SW 1271 (cell line): ENCODE measurements at regions not wholly inside any gene's neighbourhood (a gene's known extent, or its start where the extent isn't known, plus 50 kb on each side); places are given as distances from the start of the nearest gene placed in this dataset.
"Not testable (repeated sequence)": the region's sequence is repeated elsewhere in the genome, so short reads cannot be mapped to it uniquely, and the experiment has no call there.

Source experiments
- DNase-seq, 2 experiments: peaks; one replicate each; lab custom pipeline; 2025; lab: John Stamatoyannopoulos, UW

DNA sequence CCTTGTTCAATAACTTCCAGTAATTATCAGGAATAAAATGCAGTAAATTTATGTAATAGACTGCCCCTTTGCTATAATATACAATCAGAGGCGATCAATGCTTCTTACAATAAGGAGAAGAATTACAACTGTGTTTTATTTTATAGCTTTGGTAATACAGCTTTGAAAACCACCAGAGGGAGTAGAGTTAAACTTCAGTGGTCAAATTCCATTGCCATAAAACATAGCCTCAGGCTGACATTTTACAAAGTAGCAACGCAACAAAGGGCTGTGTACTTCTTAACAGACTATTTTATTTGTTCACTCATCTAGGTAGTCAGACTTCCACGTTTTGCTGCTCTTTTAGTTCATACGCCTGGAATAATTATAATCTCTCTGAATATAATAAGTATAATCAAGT is 58.5 kb downstream of the TEX13C start:
- no peak for DNase-seq

DNA sequence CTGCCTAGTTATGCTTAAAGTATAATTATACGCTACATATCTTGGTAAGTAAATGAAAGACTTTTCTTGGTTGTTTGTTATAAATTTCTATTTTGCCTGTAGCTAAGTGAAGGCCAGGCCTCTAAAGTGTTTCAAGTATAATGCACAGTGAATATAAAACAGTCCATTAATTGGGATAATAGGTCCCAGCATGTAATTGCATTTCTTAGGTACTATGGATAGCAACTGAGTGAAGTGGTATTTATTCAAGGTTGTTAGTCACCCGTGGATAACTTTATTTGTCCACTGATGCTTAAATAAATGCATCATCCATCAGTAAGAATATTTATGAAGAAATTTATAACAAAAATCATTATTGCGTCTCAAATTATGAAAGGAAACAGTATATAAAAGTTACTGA is 59.1 kb downstream of the TEX13C start:
- no peak for DNase-seq

DNA sequence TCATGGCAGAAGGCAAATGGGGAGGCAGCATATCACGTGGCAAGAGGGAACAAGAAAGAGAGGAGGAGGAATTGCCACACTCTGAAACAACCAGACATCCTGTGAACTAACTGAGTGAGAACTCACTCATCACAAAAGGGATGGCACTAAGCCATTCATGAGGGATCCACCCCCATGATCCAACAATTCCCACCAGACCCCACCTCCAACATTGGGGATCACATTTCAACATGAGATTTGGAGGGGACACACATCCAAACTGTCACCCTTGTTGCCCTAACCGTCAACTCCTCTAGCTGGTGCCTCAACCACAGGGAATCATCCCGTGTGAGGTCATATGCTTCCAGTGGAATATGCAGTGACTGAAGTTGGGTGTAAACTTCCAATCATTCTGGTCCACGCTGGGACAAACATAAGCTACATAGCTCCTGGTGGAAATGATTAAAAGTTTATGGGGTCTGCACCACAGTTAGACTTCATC is 62.5 kb downstream of the TEX13C start:
- DNase-seq, result no peak

DNA sequence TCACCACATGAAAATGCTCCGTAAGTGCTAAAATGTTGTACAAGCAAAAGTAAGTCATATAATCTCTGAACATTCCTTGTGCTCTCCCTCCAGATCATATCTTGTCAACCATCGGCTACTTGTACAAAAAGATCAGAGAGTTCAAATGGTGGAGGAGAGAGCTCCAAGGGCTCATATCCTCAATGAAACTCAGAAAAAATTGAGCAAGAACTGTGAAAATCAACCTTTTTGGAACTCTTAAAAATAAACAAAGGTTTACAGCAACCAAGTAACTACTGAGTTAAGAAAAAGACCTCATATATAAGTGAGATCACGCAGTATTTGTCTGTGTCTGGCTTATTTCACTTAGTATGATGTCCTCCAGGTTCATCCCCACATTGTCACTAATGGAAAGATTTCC is 63.2 kb downstream of the TEX13C start:
- DNase-seq, result no peak

DNA sequence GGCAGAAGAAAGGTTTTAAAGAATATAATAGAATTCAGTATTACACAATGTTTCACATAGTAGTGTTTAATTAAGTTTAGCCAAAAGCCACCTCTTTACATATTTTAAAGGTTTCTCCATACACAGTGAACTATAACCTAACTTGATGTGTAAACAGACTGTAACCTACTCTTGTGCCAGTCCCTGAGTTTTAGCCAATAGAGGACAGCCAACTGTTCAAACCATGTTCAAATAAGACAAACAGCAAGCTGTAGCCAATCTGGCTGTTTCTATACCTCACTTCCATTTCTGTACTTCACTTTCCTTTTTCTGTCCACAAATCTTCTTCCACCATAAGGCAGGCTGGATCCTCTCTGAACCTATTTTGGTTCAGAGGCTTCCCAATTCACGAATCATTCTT is 65.2 kb downstream of the TEX13C start:
- DNase-seq, result no peak

DNA sequence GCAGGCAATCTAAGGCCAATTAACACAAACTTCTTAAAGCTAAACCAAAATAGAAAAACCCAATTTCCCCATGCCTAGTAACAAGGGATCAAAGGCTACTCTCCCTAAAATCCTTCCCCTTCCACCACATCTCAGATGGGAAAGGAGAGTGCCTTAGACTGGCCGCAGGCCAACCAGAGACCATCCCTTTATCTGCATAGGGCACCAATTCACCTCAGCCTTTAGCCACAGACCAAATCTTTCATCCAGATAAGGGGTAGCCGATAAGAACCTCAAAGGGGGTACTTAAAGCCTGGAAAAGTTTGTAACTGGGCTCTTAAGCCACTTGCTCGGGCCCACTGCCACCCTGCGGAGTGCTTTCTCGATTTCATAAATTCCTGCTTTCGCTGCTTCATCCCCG is 68.3 kb downstream of the TEX13C start:
- DNase-seq, result no peak

DNA sequence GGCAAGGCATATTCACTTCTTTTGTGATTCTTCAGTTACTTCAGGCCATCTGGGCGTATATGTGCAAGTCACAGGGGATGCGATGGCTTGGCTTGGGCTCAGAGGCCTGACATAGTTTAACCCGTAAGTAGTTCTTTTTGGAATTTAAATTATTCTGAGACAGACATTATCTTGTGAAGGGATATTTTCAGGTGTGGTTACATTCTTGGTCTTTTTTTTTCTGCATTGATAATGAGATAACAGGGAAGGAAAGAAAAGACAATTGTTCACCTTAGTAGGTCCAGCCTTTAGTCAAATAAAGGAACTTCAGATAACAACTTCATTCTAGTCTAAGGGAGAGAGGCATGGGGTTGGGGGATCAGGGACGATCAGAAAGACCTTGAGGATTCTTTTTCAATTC is 74.8 kb downstream of the TEX13C start:
- DNase-seq, result no peak

DNA sequence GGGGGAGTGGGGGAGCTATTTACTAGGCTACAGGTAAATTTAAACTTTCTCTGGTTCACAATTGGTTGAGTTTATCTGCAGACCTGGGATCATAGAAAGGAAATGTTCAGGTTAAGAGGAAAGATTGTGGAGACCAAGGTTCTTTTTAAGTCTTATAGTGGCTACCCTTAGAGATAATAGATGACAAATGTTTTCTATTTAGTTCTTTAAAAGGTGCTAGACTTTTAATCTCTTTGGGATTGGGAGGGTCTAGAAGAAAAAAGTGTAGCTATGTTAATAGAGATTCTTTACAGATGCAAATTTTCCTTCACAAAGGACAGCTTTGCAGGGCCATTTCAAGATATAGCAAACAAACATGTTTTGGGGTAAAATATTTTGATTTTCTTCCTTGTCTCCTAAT is 76.0 kb downstream of the TEX13C start:
- no peak for DNase-seq

DNA sequence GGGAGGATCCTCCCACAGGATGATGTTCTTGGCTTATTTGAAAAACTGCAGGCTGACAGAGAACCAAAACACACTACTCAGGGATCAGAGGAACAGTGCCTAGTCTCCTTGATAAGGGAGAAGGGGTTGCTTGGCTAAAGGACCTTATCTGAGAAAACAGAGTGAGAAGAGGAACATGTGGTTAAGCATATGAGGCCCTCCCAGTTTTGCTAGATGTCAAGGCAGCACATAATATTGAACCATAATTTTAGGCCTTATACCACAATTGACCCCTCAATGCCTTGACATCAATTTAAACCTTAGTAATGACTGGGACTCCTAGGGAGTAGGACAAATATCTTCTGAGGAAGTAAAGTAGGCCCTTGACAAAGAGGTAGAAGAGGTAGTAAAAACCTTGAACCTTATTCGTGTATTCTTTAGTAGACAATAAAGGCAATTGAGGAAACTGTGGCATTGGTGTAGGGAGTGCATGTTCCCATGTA is 79.3 kb downstream of the TEX13C start:
- no peak for DNase-seq

DNA sequence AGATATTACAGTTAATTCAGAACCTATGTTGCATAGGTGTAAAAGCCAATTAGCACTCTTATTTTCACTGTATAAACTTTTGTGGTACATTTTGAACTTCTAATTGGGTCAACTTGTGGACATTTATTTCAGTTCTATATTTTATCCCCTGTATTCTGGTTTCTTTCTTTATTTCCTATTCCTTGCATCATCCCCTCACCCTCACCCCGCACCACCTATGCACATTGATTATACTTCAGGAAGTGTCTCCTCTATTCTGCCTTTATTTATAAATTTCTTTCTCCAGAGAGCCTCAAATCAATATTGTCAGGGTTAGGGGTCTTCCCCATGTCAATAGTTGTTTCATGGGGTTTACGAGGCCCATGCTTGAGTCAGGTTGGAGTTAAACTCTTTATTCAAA is 83.1 kb downstream of the TEX13C start:
- no peak for DNase-seq

DNA sequence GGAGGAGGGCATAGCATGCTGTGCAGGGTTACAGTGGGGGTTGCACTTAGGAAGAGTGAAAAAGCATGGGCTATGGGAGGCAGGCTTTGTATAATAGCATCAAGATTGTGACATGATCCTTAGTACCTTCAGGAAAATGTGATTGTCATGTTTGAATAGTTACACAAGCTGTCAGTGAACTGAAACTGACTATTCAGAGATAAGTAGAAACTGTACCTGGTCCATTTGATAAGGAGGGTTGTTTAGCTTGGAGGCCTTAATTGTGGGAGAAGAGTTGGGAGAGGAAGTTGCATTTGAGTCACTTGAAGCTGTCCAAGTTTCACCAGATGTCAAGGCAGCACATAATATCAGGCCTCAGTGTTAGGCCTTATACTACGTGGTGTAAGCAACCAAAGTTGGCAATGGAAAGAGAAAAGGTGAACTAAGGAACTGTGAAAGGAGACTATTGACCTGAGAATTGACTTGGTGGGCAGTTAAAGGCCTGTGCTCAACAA is 85.0 kb downstream of the TEX13C start:
- DNase-seq, result no peak

DNA sequence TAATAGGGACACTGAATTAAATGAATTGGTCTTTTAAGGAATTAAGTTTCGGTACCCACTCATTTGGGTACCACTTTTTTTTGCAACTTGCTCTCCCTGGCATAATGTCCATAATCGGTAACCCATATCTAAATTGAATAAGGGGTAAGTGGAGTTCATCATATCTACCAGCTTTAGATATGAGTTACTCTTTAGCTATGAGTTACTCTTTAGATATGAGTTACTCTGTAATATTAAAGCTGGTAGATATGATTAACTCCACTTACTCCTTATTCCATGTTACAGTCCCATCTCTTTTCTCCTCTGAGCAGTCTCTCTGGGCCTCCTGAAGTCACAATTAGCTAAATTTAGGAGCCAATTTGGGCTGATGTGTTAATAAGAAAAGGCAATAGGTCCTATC is 85.7 kb downstream of the TEX13C start:
- no peak for DNase-seq

DNA sequence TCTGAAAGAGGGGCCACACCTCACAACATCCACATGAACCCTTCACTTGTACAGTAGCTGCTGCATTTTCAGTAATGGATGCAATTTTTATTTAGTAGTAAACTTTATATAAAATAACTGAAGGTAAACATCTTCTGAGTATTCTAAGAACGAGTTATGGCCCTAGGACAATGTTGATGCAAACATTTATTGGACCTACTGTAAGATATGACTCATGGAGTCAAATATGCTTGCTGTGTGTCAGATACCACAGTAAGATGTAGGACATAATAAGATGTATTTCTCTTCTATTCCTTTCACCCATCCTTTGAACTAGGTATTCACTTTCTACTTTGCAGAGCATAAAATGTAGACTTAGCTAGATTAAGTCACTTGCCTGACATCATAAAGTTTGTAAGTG is 87.6 kb downstream of the TEX13C start:
- no peak for DNase-seq

DNA sequence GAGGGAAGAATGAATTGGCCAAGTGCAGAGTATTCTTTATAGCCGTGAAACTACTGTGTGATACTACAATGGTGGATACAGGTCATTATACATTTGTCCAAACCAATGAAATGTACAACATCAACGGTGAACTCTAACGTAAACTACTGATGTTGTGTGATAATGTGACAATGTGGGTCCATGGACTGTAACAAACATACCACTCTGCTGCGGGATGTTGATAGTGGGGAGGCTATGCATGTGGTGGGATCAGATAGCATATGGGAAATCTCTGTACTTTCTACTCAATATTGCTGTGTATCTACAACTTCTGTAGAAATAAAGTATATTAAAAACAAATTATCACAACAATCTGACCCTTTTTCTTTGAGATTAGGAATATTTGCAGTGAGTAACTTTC is 101.1 kb downstream of the TEX13C start:
- DNase-seq, result no peak

DNA sequence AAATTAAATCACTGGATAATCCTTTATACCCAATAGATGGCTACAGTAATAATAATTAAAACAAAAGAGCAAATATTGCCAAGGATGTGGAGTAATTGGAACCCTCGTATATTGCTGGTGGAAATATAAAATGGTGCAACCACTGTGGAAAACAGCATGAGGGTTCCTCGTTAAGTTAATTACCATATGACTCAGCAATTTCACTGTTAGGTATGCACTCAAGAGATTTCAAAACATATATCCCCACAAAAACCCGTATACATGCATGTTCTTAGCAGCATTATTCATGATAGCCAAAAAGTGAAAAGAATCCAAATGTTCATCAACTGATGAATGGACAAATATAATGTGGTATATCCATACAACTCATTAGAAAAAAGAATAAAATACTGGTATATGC is 103.3 kb downstream of the TEX13C start:
- DNase-seq, result no peak

DNA sequence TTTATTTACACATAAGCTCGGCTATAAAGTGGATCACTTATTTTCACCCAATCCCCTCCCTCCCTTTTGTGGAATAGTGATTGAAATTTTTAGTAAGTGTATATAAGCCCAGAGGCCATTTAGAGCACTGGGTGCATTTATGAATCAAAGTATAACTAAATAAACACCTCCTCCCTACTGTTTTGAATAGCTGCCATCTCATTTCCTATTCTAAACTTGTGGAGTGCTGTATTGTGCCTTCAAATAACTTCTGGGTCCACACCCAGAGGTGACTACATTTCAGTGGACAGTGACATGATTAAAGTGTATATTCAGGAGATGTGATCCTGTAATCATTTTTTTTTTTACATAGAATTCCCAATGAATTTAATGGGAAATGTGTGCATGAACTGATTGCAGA is 104.9 kb downstream of the TEX13C start:
- no peak for DNase-seq

DNA sequence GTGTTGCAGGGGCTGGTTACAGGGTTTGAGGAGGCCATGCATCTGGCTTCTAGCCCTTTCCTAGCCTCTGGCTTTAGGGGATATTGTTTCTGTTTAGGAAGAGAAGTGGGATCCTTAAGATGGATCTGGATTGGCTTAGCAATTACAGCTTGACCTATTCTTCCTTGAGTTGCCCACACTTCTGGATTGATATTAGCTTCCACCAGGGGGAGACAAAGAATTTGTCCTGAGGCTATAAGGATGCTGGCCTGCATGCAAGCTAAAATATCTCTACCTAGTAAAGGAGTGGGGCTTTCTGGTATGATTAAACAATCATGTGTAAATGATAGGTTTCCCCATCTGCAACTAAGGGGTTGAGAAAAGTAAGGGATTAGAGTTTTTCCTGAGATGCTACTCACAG is 117.2 kb downstream of the TEX13C start:
- DNase-seq, result no peak

DNA sequence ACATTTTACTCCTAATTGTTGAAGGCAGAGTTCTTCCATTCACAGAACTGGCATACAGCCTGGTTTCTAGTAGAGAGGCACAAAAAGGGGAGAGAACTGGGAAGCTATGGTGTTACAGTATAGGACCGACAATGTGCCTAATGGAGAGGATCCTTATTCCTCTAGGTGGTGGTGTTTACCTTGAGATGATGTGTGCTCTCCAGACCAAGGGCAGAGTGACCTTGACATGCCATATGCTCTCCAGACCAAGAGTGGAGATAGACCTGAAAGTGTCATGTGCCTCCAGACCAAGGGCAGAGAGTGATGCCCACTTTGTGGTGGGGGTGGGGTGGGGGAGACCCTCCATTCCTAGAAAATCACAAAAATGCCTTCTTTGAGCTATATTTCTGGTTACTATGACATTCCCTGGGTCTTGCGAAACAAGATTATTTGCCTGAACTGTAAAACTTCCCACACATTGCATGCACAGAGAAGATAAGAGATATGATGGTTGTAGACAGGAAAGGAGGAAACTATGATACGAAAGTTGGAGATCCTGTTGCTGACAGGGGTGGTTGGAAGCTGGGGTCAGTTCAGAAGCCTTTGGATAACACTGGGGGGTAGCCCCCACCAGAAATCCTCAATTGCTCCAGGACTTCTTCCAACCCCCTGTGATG is 119.7 kb downstream of the TEX13C start:
- DNase-seq, result no peak

DNA sequence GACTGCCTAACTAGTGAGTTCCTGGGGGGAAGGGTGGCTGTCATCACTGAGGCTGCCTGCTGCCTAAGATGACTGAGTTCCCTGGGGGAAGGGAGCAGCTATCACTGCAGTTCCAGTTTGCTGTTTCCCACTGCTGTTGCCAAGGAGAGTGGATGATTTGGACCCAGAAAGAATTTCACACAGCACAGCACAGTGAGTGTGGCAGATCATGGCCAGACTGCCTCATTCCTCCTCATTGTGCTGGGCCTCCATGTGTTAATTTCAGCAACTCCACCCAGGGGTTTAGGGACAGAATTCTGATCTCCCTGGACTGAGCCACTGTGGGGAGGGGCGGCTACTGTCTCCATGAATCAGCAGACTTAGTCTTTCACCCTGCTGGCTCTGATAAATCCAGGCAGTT is 125.0 kb downstream of the TEX13C start:
- DNase-seq, result no peak

DNA sequence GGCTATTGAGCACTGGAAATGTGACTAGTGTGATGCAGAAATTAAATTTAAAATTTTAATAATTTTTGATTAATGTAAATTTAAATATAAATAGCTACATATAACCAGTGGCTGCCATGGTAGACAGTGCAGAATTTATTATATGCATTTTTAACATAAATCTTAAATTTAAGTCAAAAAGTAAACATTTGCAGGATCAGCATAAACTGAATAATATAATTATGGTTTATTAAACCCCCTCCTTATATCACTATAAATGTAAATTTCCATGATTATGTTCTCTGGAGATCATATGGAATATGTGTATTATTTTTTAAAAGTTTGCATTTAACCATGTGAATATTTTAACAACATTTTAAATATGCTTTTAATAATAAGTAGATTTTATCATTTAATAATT is 155.8 kb downstream of the TEX13C start:
- DNase-seq, result no peak

DNA sequence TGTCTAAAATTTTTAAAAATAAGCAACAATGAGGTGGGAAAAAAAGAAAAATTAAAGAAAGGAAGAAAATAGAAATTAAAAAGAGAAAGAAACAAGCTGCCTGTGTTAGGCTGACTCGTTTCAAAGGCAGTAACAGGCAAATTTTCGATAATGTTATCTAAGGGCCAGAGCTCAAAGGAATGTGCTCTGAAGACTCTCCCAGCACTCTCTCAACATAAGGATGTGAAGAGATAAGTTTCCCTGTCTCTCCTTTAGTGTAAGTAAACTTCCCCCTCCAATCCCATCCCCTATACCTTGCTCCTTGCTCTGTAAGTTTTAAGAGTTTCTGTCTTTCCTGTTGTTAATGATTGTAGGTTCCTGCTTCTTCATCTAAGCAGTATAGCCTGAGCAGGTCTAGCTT is 172.8 kb downstream of the TEX13C start:
- no peak for DNase-seq

DNA sequence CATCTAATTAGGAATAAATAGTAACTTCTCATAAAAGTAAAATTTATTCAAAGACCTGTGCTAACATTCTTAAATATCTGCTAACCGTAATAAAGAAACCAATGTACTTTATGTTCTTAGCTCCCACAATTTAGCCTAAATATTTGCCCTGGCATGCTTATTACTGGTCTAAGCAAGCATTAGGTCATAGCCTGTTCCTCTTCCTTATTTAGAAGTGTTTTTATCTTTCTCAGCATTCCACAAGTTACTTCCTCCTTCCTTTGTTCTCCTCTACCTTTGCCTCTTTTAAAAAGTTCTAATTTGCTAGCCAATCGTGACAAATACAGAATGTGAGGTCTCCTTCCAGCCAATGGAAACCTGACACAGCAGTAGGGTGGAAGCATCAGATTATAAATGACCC is 173.3 kb downstream of the TEX13C start:
- DNase-seq, result not testable (repeated sequence)

DNA sequence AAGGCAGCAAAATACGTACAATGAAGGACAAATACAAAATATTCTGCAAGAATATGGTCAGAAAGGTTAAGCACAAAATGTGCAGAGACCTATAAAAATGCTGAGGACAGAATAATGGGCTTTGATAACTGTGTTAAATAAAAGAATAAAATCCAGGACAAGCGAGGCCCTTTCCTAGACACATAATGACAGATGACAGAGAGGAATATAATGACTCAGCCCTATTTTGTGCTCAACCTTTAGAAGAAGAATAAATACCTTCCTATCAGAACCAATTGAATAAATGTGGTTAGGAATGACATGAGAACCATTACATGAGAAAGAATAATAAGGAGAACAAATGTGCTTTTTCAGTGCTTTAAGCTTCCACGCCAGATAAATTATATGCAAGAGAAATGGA is 178.0 kb downstream of the TEX13C start:
- no peak for DNase-seq

DNA sequence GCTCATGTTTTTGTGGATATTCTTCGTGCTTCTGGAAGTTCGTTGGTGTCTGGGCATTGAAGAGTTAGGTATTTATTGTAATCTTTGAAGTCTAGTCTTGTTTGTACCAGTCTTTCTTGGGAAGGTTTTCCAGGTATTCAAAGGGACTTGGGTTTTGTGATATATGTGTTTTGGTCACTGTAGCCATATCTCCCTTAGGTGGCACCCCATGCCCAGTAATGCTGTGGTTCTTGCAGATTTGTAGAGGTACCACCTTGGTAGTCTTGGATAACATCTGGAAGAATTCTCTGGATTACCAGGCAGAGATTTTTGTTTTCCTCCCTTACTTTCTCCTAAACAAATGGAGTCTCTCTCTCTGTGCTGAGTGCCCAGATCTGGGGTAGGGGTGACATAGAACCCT is 184.1 kb downstream of the TEX13C start:
- DNase-seq, result no peak
